Liver (tissue), 8 donors: ENCODE measurements at regions not wholly inside any gene's neighbourhood (a gene's known extent, or its start where the extent isn't known, plus 50 kb on each side); places are given as distances from the start of the nearest gene placed in this dataset.

Experiments
- DNase-seq: peaks from one replicate; pipeline ENCODE4 v3.0.0-alpha.2; 2017; ENCODE audit warnings: low spot score
- H3K27ac ChIP-seq, 2 donors: one replicate each; pipeline ENCODE4 v1.7.0; 2013; ENCODE audit warnings: inconsistent platforms in 2 of 2, low read length in 2 of 2, control low read depth in 1 of 2, low read depth in 1 of 2, mild to moderate bottlenecking in 1 of 2
- H3K27me3 ChIP-seq, 4 donors: one replicate each; pipeline versions ENCODE4 v1.6.1 to v1.7.0; 2013; ENCODE audit warnings: low read length in 3 of 4, inconsistent platforms in 1 of 4, mild to moderate bottlenecking in 1 of 4, moderate library complexity in 1 of 4; ENCODE audit not compliant: control insufficient read depth in 4 of 4, insufficient read depth in 4 of 4
- H3K36me3 ChIP-seq, 4 donors: one replicate each; pipeline versions ENCODE4 v1.6.1 to v1.7.0; 2013; ENCODE audit warnings: low read length in 3 of 4, mild to moderate bottlenecking in 3 of 4, low read depth in 1 of 4, moderate library complexity in 1 of 4; ENCODE audit not compliant: control insufficient read depth in 4 of 4, insufficient read depth in 3 of 4
- H3K4me1 ChIP-seq, 4 donors: one replicate each; pipeline versions ENCODE4 v1.6.1 to v1.7.0; 2013; ENCODE audit warnings: low read length in 3 of 4, mild to moderate bottlenecking in 3 of 4, moderate library complexity in 1 of 4; ENCODE audit not compliant: control insufficient read depth in 4 of 4, insufficient read depth in 4 of 4
- H3K4me3 ChIP-seq, 3 donors: one replicate each; pipeline versions ENCODE4 v1.6.1 to v1.7.0; 2013; ENCODE audit warnings: low read length in 3 of 3, control low read depth in 1 of 3, low read depth in 1 of 3, mild to moderate bottlenecking in 1 of 3
- H3K9ac ChIP-seq, 2 donors: one replicate each; pipeline ENCODE4 v1.7.0; 2013; ENCODE audit warnings: low read length in 2 of 2, mild to moderate bottlenecking in 2 of 2, moderate library complexity in 2 of 2, control low read depth in 1 of 2, low read depth in 1 of 2
- H3K9me3 ChIP-seq, 4 donors: one replicate each; pipeline versions ENCODE4 v1.6.1 to v1.7.0; 2013; ENCODE audit warnings: low read length in 3 of 4; ENCODE audit not compliant: control insufficient read depth in 4 of 4
- ATF3 ChIP-seq: IDR thresholded peaks from 2 replicates; pipeline ENCODE4 v1.6.1; 2016; ENCODE audit warnings: antibody characterized with exemption
- CTCF ChIP-seq: fragments of 150-350 bp; IDR thresholded peaks from 2 replicates; pipeline ENCODE4 v1.5.1; 2017; ENCODE audit warnings: improper control_type of control experiment, low read depth, low read length; ENCODE audit not compliant: missing input control
- EGR1 ChIP-seq, 2 donors: IDR thresholded peaks; 2 replicates each; pipeline ENCODE4 v1.6.1; 2016 to 2018; ENCODE audit warnings: antibody characterized with exemption in 2 of 2, low read depth in 2 of 2
- FOXA1 ChIP-seq: IDR thresholded peaks from 2 replicates; pipeline ENCODE4 v1.6.1; 2016; ENCODE audit warnings: antibody characterized with exemption
- FOXA2 ChIP-seq: IDR thresholded peaks from 2 replicates; pipeline ENCODE4 v1.6.1; 2016; ENCODE audit warnings: antibody characterized with exemption
- GABPA ChIP-seq, 2 donors: IDR thresholded peaks in 1 of 2; conservative IDR thresholded peaks in 1 of 2; 2 replicates each; pipeline ENCODE4 v1.6.1; 2016; ENCODE audit warnings: antibody characterized with exemption in 2 of 2, mild to moderate bottlenecking in 1 of 2, moderate library complexity in 1 of 2
- HNF4A ChIP-seq, 2 donors: conservative IDR thresholded peaks; 2 replicates each; pipeline ENCODE4 v1.6.1; 2016; ENCODE audit warnings: antibody characterized with exemption in 2 of 2, mild to moderate bottlenecking in 2 of 2
- HNF4G ChIP-seq: IDR thresholded peaks from 2 replicates; pipeline ENCODE4 v1.6.1; 2016; ENCODE audit warnings: antibody characterized with exemption
- JUND ChIP-seq, 2 donors: IDR thresholded peaks; 2 replicates each; pipeline ENCODE4 v1.6.1; 2016; ENCODE audit warnings: antibody characterized with exemption in 2 of 2
- MAX ChIP-seq: IDR thresholded peaks from 2 replicates; pipeline ENCODE4 v1.6.1; 2016; ENCODE audit warnings: antibody characterized with exemption
- NR2F2 ChIP-seq: IDR thresholded peaks from 2 replicates; pipeline ENCODE4 v1.6.1; 2016; ENCODE audit warnings: antibody characterized with exemption
- RAD21 ChIP-seq, 2 donors: IDR thresholded peaks; 2 replicates each; pipeline ENCODE4 v1.6.1; 2016; ENCODE audit warnings: antibody characterized with exemption in 2 of 2, mild to moderate bottlenecking in 2 of 2
- REST ChIP-seq: IDR thresholded peaks from 2 replicates; pipeline ENCODE4 v1.6.1; 2016; ENCODE audit warnings: antibody characterized with exemption, mild to moderate bottlenecking
- RXRA ChIP-seq, 2 donors: IDR thresholded peaks; 2 replicates each; pipeline ENCODE4 v1.6.1; 2017 to 2018; ENCODE audit warnings: antibody characterized with exemption in 2 of 2, mild to moderate bottlenecking in 1 of 2
- SP1 ChIP-seq: IDR thresholded peaks from 2 replicates; pipeline ENCODE4 v1.6.1; 2018; ENCODE audit warnings: antibody characterized with exemption, mild to moderate bottlenecking
- TAF1 ChIP-seq: conservative IDR thresholded peaks from 2 replicates; pipeline ENCODE4 v1.6.1; 2016; ENCODE audit warnings: antibody characterized with exemption, mild to moderate bottlenecking
- YY1 ChIP-seq: IDR thresholded peaks from 2 replicates; pipeline ENCODE4 v1.6.1; 2016; ENCODE audit warnings: antibody characterized with exemption, mild to moderate bottlenecking
- ZBTB33 ChIP-seq: IDR thresholded peaks from 2 replicates; pipeline ENCODE4 v1.6.1; 2016; ENCODE audit warnings: antibody characterized with exemption
- WGBS: extraction: QIAGEN DNeasy Blood & Tissue Kit; methylation state at CpG from one replicate; pipeline ENCODE4 v1.1.7; 2013; 5-methylcytosine and 5-hydroxymethylcytosine counted together
- donor health status: healthy.
- donor health status: healthy.
- donor health status: healthy.
- donor health status: healthy.
- donor health status: healthy.

- peaks cover 10 to 27% (median 14%) of the 10 kb centered on the region in 4 donors for H3K4me1 ChIP-seq
- no peaks in the 10 kb centered on the region for H3K27me3 ChIP-seq
- H3K36me3 ChIP-seq = no peaks in the 10 kb centered on the region
- H3K4me3 ChIP-seq = no peak overlapping the region
- H3K27ac ChIP-seq = no peak overlapping the region
- H3K9me3 ChIP-seq = no peaks in the 10 kb centered on the region
- WGBS = 84% methylated on average over 4 of the region's 4 CpGs
- TF ChIP-seq JUND (IDR thresholded peaks at IDR 0.05) = no peak
- no peak for TF ChIP-seq ATF3
- TF ChIP-seq ZBTB33 = no peak
- TF ChIP-seq REST = no peak
- no peak for TF ChIP-seq HNF4A (conservative IDR thresholded peaks at IDR 0.05)
- TF ChIP-seq FOXA1 = no peak
- TF ChIP-seq NR2F2 = no peak
- TF ChIP-seq EGR1 (IDR thresholded peaks at IDR 0.05; ENCODE audit: low read depth in 2 of 2) = no peak
- no peak for TF ChIP-seq GABPA (IDR thresholded peaks at IDR 0.05 in 1 of 2, conservative IDR thresholded peaks at IDR 0.05 in 1 of 2)
- TF ChIP-seq MAX = no peak
- TF ChIP-seq TAF1 = no peak
- TF ChIP-seq CTCF = no peak
- no peak for TF ChIP-seq RAD21 (IDR thresholded peaks at IDR 0.05)
- TF ChIP-seq HNF4G = no peak
- TF ChIP-seq FOXA2 = no peak
- no peak for TF ChIP-seq RXRA (IDR thresholded peaks at IDR 0.05)
- TF ChIP-seq YY1 = no peak
- TF ChIP-seq SP1 = no peak
- no peak overlapping the region for H3K9ac ChIP-seq
- DNase-seq = no peak
Observed at GRCh38 chr1:209531006-209531405, 52.5 kb upstream of the CAMK1G start.
